H9 (cell line): ENCODE measurements at regions not wholly inside any gene's neighbourhood (a gene's known extent, or its start where the extent isn't known, plus 50 kb on each side); places are given as distances from the start of the nearest gene placed in this dataset.

Experiments used
- DNase-seq: peaks from one replicate; pipeline ENCODE4 v3.0.0-alpha.2; 2017
- H2AFZ ChIP-seq: one replicate; pipeline ENCODE4 v1.6.1; 2013; ENCODE audit warnings: mild to moderate bottlenecking, low read length, control low read depth, moderate library complexity
- H2AK5ac ChIP-seq: 2 replicates; pipeline ENCODE4 v1.6.1; 2013; ENCODE audit warnings: low read length, control low read depth, mixed read lengths; ENCODE audit not compliant: insufficient read length
- H2BK120ac ChIP-seq: one replicate; pipeline ENCODE4 v1.6.1; 2013; ENCODE audit warnings: low read depth, mild to moderate bottlenecking, low read length, control low read depth, inconsistent platforms; ENCODE audit not compliant: poor library complexity, severe bottlenecking
- H2BK12ac ChIP-seq: 2 replicates; pipeline ENCODE4 v1.6.1; 2013; ENCODE audit warnings: low read length, control low read depth, mixed read lengths, low read depth; ENCODE audit not compliant: insufficient read length
- H2BK15ac ChIP-seq: 2 replicates; pipeline ENCODE4 v1.6.1; 2013; ENCODE audit warnings: low read depth, low read length, control low read depth
- H2BK20ac ChIP-seq: one replicate; pipeline ENCODE4 v1.6.1; 2013; ENCODE audit warnings: low read depth, mild to moderate bottlenecking, low read length, control low read depth, inconsistent platforms; ENCODE audit not compliant: poor library complexity, severe bottlenecking
- H2BK5ac ChIP-seq: 2 replicates; pipeline ENCODE4 v1.6.1; 2013; ENCODE audit warnings: low read length, control low read depth, mixed read lengths; ENCODE audit not compliant: insufficient read length
- H3K14ac ChIP-seq: 2 replicates; pipeline ENCODE4 v1.6.1; 2013; ENCODE audit warnings: low read length, control low read depth; ENCODE audit not compliant: insufficient read depth
- H3K18ac ChIP-seq: 2 replicates; pipeline ENCODE4 v1.6.1; 2013; ENCODE audit warnings: low read depth, mild to moderate bottlenecking, mixed read lengths, low read length, control low read depth; ENCODE audit not compliant: insufficient read length
- H3K23ac ChIP-seq: 2 replicates; pipeline ENCODE4 v1.6.1; 2013; ENCODE audit warnings: low read length, control low read depth, mixed read lengths, low read depth; ENCODE audit not compliant: insufficient read length
- H3K23me2 ChIP-seq: 2 replicates; pipeline ENCODE4 v1.6.1; 2013; ENCODE audit warnings: low read depth, mild to moderate bottlenecking, mixed read lengths, low read length, control low read depth; ENCODE audit not compliant: insufficient read length, poor library complexity, severe bottlenecking
- H3K27ac ChIP-seq: 2 replicates; pipeline ENCODE4 v1.5.1; 2013; ENCODE audit warnings: low read length, control low read depth, mixed read lengths, low read depth; ENCODE audit not compliant: insufficient read length
- H3K27me3 ChIP-seq: 2 replicates; pipeline ENCODE4 v1.6.1; 2013; ENCODE audit warnings: low read length, control low read depth, inconsistent platforms; ENCODE audit not compliant: insufficient read depth
- H3K4ac ChIP-seq: 2 replicates; pipeline ENCODE4 v1.6.1; 2013; ENCODE audit warnings: low read depth, mild to moderate bottlenecking, control low read depth, inconsistent platforms, low read length, moderate library complexity
- H3K4me1 ChIP-seq: 2 replicates; pipeline ENCODE4 v1.6.1; 2013; ENCODE audit warnings: low read length, control low read depth, inconsistent platforms; ENCODE audit not compliant: insufficient read depth
- H3K4me2 ChIP-seq: 2 replicates; pipeline ENCODE4 v1.6.1; 2013; ENCODE audit warnings: low read length, control low read depth, mixed read lengths; ENCODE audit not compliant: insufficient read length, insufficient read depth
- H3K56ac ChIP-seq: 2 replicates; pipeline ENCODE4 v1.6.1; 2013; ENCODE audit warnings: low read depth, mild to moderate bottlenecking, mixed read lengths, low read length, control low read depth; ENCODE audit not compliant: insufficient read length
- H3K79me1 ChIP-seq: 2 replicates; pipeline ENCODE4 v1.6.1; 2013; ENCODE audit warnings: low read depth, mild to moderate bottlenecking, moderate library complexity, low read length, control low read depth, inconsistent platforms; ENCODE audit not compliant: insufficient read depth, poor library complexity, severe bottlenecking
- H3K79me2 ChIP-seq: 2 replicates; pipeline ENCODE4 v1.6.1; 2013; ENCODE audit warnings: low read length, control low read depth, inconsistent platforms; ENCODE audit not compliant: insufficient read depth
- H3K9ac ChIP-seq: 2 replicates; pipeline ENCODE4 v1.6.1; 2013; ENCODE audit warnings: low read length, control low read depth, mixed read lengths; ENCODE audit not compliant: insufficient read length; ENCODE audit errors: extremely low read depth
- H3K9me3 ChIP-seq: one replicate; pipeline ENCODE4 v1.6.1; 2013; ENCODE audit warnings: low read depth, low read length, inconsistent platforms; ENCODE audit not compliant: control insufficient read depth
- H3T11ph ChIP-seq: one replicate; pipeline ENCODE4 v1.6.1; 2013; ENCODE audit warnings: mild to moderate bottlenecking, low read length, control low read depth, inconsistent platforms
- H4K20me1 ChIP-seq: one replicate; pipeline ENCODE4 v1.6.1; 2013; ENCODE audit not compliant: control insufficient read depth, insufficient read length, insufficient read depth
- H4K5ac ChIP-seq: 2 replicates; pipeline ENCODE4 v1.6.1; 2013; ENCODE audit warnings: low read depth, mild to moderate bottlenecking, mixed read lengths, low read length, control low read depth; ENCODE audit not compliant: insufficient read length
- H4K8ac ChIP-seq: replicated peaks from 2 replicates; pipeline ENCODE4 v1.6.1; 2013; ENCODE audit warnings: low read length, control low read depth, mixed read lengths, low read depth; ENCODE audit not compliant: insufficient read length
- H4K91ac ChIP-seq: 2 replicates; pipeline ENCODE4 v1.6.1; 2013; ENCODE audit warnings: low read depth, mild to moderate bottlenecking, moderate library complexity, mixed read lengths, low read length, control low read depth; ENCODE audit not compliant: insufficient read length
- H3K27ac Mint-ChIP-seq, 3 experiments: 2 replicates in 2 of 3; 3 replicates in 1 of 3; pipeline ENCODE4 v1.8.0; 2020 to 2021; ENCODE audit warnings: mixed read lengths in 3 of 3, mild to moderate bottlenecking in 1 of 3, moderate library complexity in 1 of 3
- H3K27me3 Mint-ChIP-seq: 2 replicates; pipeline ENCODE4 v1.8.0; 2021; ENCODE audit warnings: low read depth, mild to moderate bottlenecking, moderate library complexity, mixed read lengths
- H3K36me3 Mint-ChIP-seq, 3 experiments: 2 replicates in 2 of 3; 3 replicates in 1 of 3; pipeline ENCODE4 v1.8.0; 2020 to 2021; ENCODE audit warnings: low read depth in 3 of 3, mixed read lengths in 3 of 3; ENCODE audit not compliant: insufficient read depth in 1 of 3
- H3K4me1 Mint-ChIP-seq, 2 experiments: 2 replicates each; pipeline ENCODE4 v1.8.0; 2020; ENCODE audit warnings: mixed read lengths in 2 of 2
- H3K4me3 Mint-ChIP-seq, 2 experiments: 2 replicates in 1 of 2; 3 replicates in 1 of 2; pipeline ENCODE4 v1.8.0; 2020 to 2021; ENCODE audit warnings: mild to moderate bottlenecking in 2 of 2, mixed read lengths in 2 of 2, moderate library complexity in 1 of 2
- H3K9me3 Mint-ChIP-seq, 2 experiments: 2 replicates in 1 of 2; 3 replicates in 1 of 2; pipeline ENCODE4 v1.8.0; 2020; ENCODE audit warnings: mild to moderate bottlenecking in 2 of 2, mixed read lengths in 2 of 2, moderate library complexity in 1 of 2
- CTCF ChIP-seq: fragments of 200-600 bp; sonication (generic); conservative IDR thresholded peaks from 3 replicates; pipeline ENCODE4 v1.8.0; 2021; ENCODE audit warnings: antibody characterized with exemption, mild to moderate bottlenecking
- WGBS: extraction: QIAGEN DNeasy Blood & Tissue Kit; methylation state at CpG from one replicate; pipeline ENCODE4 v1.1.7; 2013; ENCODE audit warnings: missing lambda C conversion rate, low lambda C conversion rate, mixed read lengths; ENCODE audit not compliant: insufficient read length; ENCODE audit errors: extremely low coverage; 5-methylcytosine and 5-hydroxymethylcytosine counted together

GRCh38 chr2:34345030-34345429 lies 745.9 kb upstream of the FAM98A start:
- Histone ChIP-seq H3K23me2 (no peaks in the 10 kb centered on the region), H3K18ac (no peak overlapping the region), H3T11ph (no peak overlapping the region), H2BK120ac (no peak overlapping the region), H2BK12ac (no peak overlapping the region), H2BK5ac (no peak overlapping the region), H2BK20ac (no peak overlapping the region), H4K20me1 (no peaks in the 10 kb centered on the region), H3K14ac (no peak overlapping the region), H3K27ac (no peak overlapping the region), H2AFZ (no peak overlapping the region), H3K9ac (no peak overlapping the region), H3K9me3 (no peaks in the 10 kb centered on the region), H2AK5ac (no peak overlapping the region), H3K27me3 (no peaks in the 10 kb centered on the region), H3K4me1 (no peaks in the 10 kb centered on the region), H3K23ac (no peak overlapping the region), H4K5ac (no peak overlapping the region), H2BK15ac (no peak overlapping the region), H3K56ac (no peak overlapping the region), H3K79me2 (no peaks in the 10 kb centered on the region), H3K79me1 (no peaks in the 10 kb centered on the region), H4K91ac (no peak overlapping the region), H3K4ac (no peak overlapping the region), H4K8ac (no peak overlapping the region), H3K4me2 (no peak overlapping the region)
- H3K27me3 Mint-ChIP-seq: no peaks in the 10 kb centered on the region
- no peaks in the 10 kb centered on the region for H3K9me3 Mint-ChIP-seq
- H3K36me3 Mint-ChIP-seq: no peaks in the 10 kb centered on the region
- WGBS: no CpG with 5 or more reads among the region's 2 CpGs
- H3K4me1 Mint-ChIP-seq: no peaks in the 10 kb centered on the region; a peak in 1 of 4 replicates
- H3K4me3 Mint-ChIP-seq: no peak overlapping the region
- H3K27ac Mint-ChIP-seq: no peak overlapping the region
- no peak for DNase-seq
- TF ChIP-seq CTCF: no peak
